Gastrocnemius medialis (tissue), 4 donors: ENCODE measurements at regions not wholly inside any gene's neighbourhood (a gene's known extent, or its start where the extent isn't known, plus 50 kb on each side); places are given as distances from the start of the nearest gene placed in this dataset.

Source experiments
- ATAC-seq, 2 donors: fragments of 150-250 bp; one replicate each; pipeline ENCODE4 v1.9.1; 2016
- DNase-seq, 2 donors: peaks; one replicate each; pipeline ENCODE4 v3.0.0-alpha.2; 2019
- H3K27ac ChIP-seq, 4 donors: fragments of 200-600 bp; sonication (generic); 1 replicate in 1 of 4; 2 replicates in 3 of 4; pipeline ENCODE4 v1.5.1; 2016 to 2018; ENCODE audit warnings: mild to moderate bottlenecking in 2 of 4, moderate library complexity in 1 of 4
- H3K27me3 ChIP-seq, 3 donors: fragments of 200-600 bp; sonication (generic) in 2 of 3; 1 replicate in 1 of 3; 2 replicates in 2 of 3; pipeline versions ENCODE4 v1.5.1 to v1.6.0; 2016 to 2019; ENCODE audit warnings: mild to moderate bottlenecking in 1 of 3, moderate library complexity in 1 of 3
- H3K36me3 ChIP-seq, 2 donors: fragments of 200-600 bp; sonication (generic) in 1 of 2; one replicate each; pipeline ENCODE4 v1.5.1; 2017 to 2018
- H3K4me1 ChIP-seq, 2 donors: fragments of 200-600 bp; sonication (generic) in 1 of 2; one replicate each; pipeline ENCODE4 v1.5.1; 2016 to 2017; ENCODE audit warnings: mild to moderate bottlenecking in 2 of 2
- H3K4me3 ChIP-seq, 4 donors: fragments of 200-600 bp; sonication (generic) in 3 of 4; 1 replicate in 1 of 4; 2 replicates in 3 of 4; pipeline ENCODE4 v1.5.1; 2016 to 2019; ENCODE audit warnings: mild to moderate bottlenecking in 2 of 4
- H3K9me3 ChIP-seq, 3 donors: fragments of 200-600 bp; sonication (generic) in 2 of 3; 1 replicate in 1 of 3; 2 replicates in 2 of 3; pipeline ENCODE4 v1.5.1; 2016 to 2019
- POLR2A ChIP-seq, 2 donors: fragments of 450-650 bp; IDR thresholded peaks; one replicate each; pipeline ENCODE4 v1.6.1; 2017; ENCODE audit warnings: antibody characterized with exemption in 2 of 2, mild to moderate bottlenecking in 2 of 2, moderate library complexity in 2 of 2
- in situ Hi-C, 4 donors: fragments of 200-750 bp; cut with MboI; loops; one replicate each; pipeline versions ENCODE4 v1.15.0 to v1.8.0; 2017; ENCODE audit warnings: low sequenced_read_pairs in 4 of 4
- intact Hi-C: fragments of 100-400 bp; cut with DNase I; formaldehyde crosslinking; loops from one replicate; pipeline ENCODE4 v1.15.1; 2023; ENCODE audit warnings: low total_unique reads
- TF ChIP-seq, protein P1 (sequence below), 5 experiments: fragments of 450-650 bp in 3 of 5; fragments of 200-600 bp in 2 of 5; sonication (generic) in 2 of 5; IDR thresholded peaks in 4 of 5; conservative IDR thresholded peaks in 1 of 5; 1 replicate in 4 of 5; 2 replicates in 1 of 5; pipeline ENCODE4 v1.5.1; 2016 to 2019; ENCODE audit warnings: antibody characterized with exemption in 5 of 5, mild to moderate bottlenecking in 3 of 5, moderate library complexity in 3 of 5

DNA sequence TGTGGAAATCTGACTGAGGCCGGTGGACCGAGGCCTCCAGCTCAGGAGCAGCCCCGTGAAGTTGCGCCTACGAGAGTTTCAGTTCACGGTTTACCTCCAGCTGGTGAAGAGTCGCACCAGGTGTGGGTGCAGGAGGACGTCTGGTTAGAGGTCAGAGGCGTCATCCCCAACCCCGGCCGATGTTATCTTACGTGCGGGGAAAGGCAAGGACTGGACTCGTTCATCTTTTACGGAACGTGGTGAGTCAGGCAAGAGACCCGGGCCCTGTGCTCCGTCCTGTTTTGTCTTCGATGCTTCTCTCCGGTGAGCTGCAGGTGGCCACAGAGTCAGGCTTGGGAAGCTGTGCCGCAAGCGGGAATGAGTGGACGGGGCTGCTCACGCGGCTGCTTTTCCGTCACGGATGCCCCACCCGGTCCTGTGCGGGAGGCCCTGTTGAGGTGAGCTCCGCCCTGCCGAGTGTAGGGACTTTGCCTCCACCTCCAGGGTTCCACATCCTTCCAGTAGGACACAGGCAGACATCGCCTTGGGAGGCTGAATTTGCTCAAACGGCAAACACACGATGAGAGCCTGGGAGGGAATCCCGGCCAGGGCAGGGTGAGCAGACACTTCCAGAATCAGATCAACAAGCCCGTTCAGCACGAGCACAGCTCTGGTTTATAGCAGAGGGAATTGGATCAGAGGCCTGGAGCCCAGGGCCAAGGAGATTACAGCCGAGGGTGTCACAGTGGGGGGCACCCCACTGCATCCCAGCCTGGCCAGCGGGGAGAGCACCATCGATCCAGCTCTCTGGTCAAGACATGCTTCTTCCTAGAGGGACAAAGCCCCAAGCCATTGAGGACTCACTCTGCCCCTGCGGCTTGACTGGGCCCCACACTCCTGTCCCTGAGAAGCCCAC is 50.1 kb upstream of the INPP5A start:
- ATAC-seq (no peak), DNase-seq (peak in 1 of 2 donors; percentile 6)
- in situ Hi-C loops: no loop called here
- TF ChIP-seq POLR2A (IDR thresholded peaks at IDR 0.05): no peak
- TF ChIP-seq, protein P1, sequence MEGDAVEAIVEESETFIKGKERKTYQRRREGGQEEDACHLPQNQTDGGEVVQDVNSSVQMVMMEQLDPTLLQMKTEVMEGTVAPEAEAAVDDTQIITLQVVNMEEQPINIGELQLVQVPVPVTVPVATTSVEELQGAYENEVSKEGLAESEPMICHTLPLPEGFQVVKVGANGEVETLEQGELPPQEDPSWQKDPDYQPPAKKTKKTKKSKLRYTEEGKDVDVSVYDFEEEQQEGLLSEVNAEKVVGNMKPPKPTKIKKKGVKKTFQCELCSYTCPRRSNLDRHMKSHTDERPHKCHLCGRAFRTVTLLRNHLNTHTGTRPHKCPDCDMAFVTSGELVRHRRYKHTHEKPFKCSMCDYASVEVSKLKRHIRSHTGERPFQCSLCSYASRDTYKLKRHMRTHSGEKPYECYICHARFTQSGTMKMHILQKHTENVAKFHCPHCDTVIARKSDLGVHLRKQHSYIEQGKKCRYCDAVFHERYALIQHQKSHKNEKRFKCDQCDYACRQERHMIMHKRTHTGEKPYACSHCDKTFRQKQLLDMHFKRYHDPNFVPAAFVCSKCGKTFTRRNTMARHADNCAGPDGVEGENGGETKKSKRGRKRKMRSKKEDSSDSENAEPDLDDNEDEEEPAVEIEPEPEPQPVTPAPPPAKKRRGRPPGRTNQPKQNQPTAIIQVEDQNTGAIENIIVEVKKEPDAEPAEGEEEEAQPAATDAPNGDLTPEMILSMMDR (IDR thresholded peaks at IDR 0.05 in 4 of 5, conservative IDR thresholded peaks at IDR 0.05 in 1 of 5): no peak
- no peak overlapping the region for H3K4me3 ChIP-seq
- H3K4me1 ChIP-seq: no peaks in the 10 kb centered on the region
- no peaks in the 10 kb centered on the region for H3K27me3 ChIP-seq
- H3K36me3 ChIP-seq: no peaks in the 10 kb centered on the region
- H3K27ac ChIP-seq: no peak overlapping the region
- H3K9me3 ChIP-seq: no peaks in the 10 kb centered on the region
- intact Hi-C loops: no loop called here
